OCI-LY3 (cell line): ENCODE measurements at regions not wholly inside any gene's neighbourhood (a gene's known extent, or its start where the extent isn't known, plus 50 kb on each side); places are given as distances from the start of the nearest gene placed in this dataset.

Experiments
- H2AFZ ChIP-seq: fragments of 200-600, 300-600 bp; shearing (Covaris generic); 2 replicates; pipeline ENCODE4 v1.6.0; 2014; ENCODE audit warnings: antibody characterized with exemption, low read depth, low read length
- H3K27ac ChIP-seq: fragments of 200-600, 300-600 bp; sonication (generic); 2 replicates; pipeline ENCODE4 v1.5.1; 2014; ENCODE audit warnings: mild to moderate bottlenecking, low read length, moderate library complexity, mixed read lengths
- H3K27me3 ChIP-seq: fragments of 200-600, 300-600 bp; sonication (generic); 2 replicates; pipeline ENCODE4 v1.6.1; 2014; ENCODE audit warnings: low read depth, low read length, mixed read lengths
- H3K36me3 ChIP-seq: fragments of 200-600, 300-600 bp; sonication (generic); replicated peaks from 2 replicates; pipeline ENCODE3; 2014; ENCODE audit warnings: low read depth, low read length, mixed read lengths
- H3K4me1 ChIP-seq: fragments of 300-600, 200-600 bp; sonication (generic); 2 replicates; pipeline ENCODE4 v1.6.1; 2014; ENCODE audit warnings: low read length, mixed read lengths
- H3K4me2 ChIP-seq: fragments of 200-600, 300-600 bp; sonication (generic); 2 replicates; pipeline ENCODE4 v1.6.1; 2014; ENCODE audit warnings: low read length, mixed read lengths
- H3K4me3 ChIP-seq: fragments of 300-600, 200-600 bp; sonication (generic); 2 replicates; pipeline ENCODE4 v1.5.1; 2014; ENCODE audit warnings: antibody characterized with exemption, mild to moderate bottlenecking, low read length, moderate library complexity
- H3K79me2 ChIP-seq: fragments of 300-600, 200-600 bp; shearing (Covaris generic); 2 replicates; pipeline ENCODE4 v1.6.1; 2014; ENCODE audit warnings: mild to moderate bottlenecking, low read length, mixed read lengths
- H3K9ac ChIP-seq: fragments of 300-600, 200-600 bp; shearing (Covaris generic); 2 replicates; pipeline ENCODE4 v1.6.0; 2014; ENCODE audit warnings: mild to moderate bottlenecking, low read length, moderate library complexity
- H3K9me3 ChIP-seq: fragments of 200-600, 300-600 bp; shearing (Covaris generic); 2 replicates; pipeline ENCODE4 v1.6.1; 2014; ENCODE audit warnings: low read length, mixed read lengths; ENCODE audit not compliant: insufficient read depth
- H4K20me1 ChIP-seq: fragments of 200-600, 300-600 bp; sonication (generic); 2 replicates; pipeline ENCODE4 v1.6.1; 2016; ENCODE audit warnings: low read length, mixed read lengths; ENCODE audit not compliant: insufficient read depth
- EZH2phosphoT487 ChIP-seq: fragments of 200-600 bp; shearing (Covaris generic); IDR thresholded peaks from 2 replicates; pipeline ENCODE4 v1.6.1; 2018; ENCODE audit warnings: antibody characterized with exemption, mixed run types, low read depth
- TF ChIP-seq, protein P1 (sequence below): fragments of 200-600, 300-600 bp; sonication (generic); IDR thresholded peaks from 2 replicates; pipeline ENCODE4 v1.5.1; 2014; ENCODE audit warnings: antibody characterized with exemption, low read length, low read depth

DNA sequence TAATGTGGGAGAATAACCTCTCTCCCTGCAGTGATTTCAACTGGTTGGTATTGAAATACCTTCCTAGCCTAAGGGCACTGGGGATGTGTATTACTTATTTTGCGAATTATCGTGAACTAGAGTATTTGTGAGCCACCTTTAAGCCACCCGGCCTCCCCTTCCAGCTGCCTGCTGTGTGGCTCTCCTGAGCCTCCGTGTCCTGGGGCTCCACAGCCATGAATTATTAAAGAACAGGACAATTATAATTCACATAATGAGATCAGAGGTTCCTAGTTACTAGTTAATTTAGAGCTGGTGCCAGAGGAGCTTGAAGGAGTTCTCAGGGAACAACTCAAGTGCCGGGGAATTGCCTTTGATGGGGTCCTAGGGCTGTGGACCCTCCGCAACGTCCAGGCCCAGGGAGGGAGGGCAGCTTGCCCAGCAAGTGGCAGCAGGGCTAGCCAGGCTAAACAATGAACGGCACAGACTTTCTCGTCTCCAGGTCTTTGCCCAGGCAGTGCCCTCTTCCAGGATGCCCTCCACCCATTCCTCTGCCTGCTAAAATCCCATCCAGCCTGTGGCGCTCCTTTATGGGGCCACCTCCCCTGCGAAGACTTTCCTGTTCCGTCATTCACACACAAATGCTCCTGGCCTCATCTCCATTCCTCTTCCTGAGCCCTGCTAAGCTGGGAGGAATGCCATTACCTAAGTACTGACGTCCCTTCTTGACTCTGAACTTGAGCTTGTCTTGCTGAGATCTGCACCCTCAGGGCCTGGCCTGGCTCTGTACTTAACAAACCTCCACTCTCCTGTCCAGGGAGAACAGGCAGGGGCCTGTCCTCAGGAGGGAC is 91.5 kb downstream of the RTL6 start:
- Histone ChIP-seq H3K4me1 (no peaks in the 10 kb centered on the region), H4K20me1 (no peaks in the 10 kb centered on the region), H2AFZ (no peak overlapping the region), H3K79me2 (no peaks in the 10 kb centered on the region), H3K4me2 (no peak overlapping the region), H3K27me3 (peaks cover 14% of the 10 kb centered on the region; the same call in 1 of the 2 replicates), H3K9me3 (no peaks in the 10 kb centered on the region), H3K4me3 (no peak overlapping the region), H3K9ac (no peak overlapping the region), H3K27ac (no peak overlapping the region), H3K36me3 (no peaks in the 10 kb centered on the region)
- TF ChIP-seq, protein P1, sequence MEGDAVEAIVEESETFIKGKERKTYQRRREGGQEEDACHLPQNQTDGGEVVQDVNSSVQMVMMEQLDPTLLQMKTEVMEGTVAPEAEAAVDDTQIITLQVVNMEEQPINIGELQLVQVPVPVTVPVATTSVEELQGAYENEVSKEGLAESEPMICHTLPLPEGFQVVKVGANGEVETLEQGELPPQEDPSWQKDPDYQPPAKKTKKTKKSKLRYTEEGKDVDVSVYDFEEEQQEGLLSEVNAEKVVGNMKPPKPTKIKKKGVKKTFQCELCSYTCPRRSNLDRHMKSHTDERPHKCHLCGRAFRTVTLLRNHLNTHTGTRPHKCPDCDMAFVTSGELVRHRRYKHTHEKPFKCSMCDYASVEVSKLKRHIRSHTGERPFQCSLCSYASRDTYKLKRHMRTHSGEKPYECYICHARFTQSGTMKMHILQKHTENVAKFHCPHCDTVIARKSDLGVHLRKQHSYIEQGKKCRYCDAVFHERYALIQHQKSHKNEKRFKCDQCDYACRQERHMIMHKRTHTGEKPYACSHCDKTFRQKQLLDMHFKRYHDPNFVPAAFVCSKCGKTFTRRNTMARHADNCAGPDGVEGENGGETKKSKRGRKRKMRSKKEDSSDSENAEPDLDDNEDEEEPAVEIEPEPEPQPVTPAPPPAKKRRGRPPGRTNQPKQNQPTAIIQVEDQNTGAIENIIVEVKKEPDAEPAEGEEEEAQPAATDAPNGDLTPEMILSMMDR: no peak
- no peak for TF ChIP-seq EZH2phosphoT487

DNA sequence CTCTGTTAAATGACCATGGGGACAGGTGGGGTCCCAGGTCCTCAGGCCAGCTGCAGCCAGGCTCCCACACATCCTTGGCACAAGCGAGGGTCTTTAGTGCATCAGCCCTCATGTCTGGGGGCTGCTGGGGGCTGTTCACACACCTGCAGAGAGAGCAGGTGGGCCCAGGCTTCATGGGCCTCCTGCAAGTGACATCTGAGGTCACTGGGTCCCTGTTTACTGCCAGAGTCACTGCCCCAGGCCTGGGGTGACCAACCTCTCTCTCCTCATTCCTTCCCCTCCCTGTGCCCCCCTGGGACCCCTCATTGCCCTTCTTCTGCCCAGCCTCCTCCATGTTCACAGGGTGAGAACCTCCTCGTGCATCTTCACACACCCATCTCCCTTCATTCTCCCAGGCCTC is 92.4 kb downstream of the RTL6 start:
- H3K27ac ChIP-seq: no peak overlapping the region
- TF ChIP-seq EZH2phosphoT487: no peak
- TF ChIP-seq, protein P1: no peak

DNA sequence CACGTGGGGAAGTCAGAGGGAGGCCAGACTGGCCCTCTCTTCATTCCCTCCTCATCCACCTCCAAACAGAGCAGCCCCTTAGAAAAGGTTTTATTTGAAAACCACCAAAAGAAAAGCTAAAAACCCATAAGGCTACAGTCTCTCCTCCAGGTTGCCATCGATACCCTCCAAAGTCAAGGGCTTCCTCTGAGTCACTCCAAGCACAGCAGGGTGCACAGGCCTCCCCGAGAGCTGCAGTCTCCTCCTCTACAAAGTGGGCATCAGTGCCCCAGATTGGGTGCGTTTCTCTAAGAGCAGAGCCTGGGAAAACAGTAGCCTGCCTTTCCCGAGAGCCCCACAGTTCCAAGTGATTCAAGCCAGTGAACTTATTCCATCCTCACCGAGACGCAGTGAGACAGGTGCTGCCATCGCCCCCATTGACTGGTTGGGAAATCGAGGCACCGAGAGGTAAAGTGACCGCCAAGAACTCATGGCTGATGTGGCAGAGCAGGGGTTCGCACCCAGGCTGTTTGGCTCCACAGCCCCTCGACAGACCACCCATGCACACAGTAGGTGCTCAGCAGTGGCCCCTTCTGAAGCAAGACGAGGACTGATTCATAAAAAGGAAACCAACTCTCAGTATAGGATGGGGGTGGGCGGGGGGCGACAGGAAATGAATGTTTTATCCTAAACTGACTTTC is 91.7 kb upstream of the SHISAL1 start:
- Histone ChIP-seq H4K20me1 (no peaks in the 10 kb centered on the region), H3K79me2 (no peaks in the 10 kb centered on the region), H3K9ac (no peak overlapping the region), H3K27ac (no peak overlapping the region), H3K4me2 (no peak overlapping the region), H3K9me3 (no peaks in the 10 kb centered on the region), H3K27me3 (peaks cover 18% of the 10 kb centered on the region; the same call in 1 of the 2 replicates), H3K4me1 (no peaks in the 10 kb centered on the region), H2AFZ (no peak overlapping the region), H3K4me3 (no peak overlapping the region), H3K36me3 (no peaks in the 10 kb centered on the region)
- TF ChIP-seq, protein P1: no peak
- TF ChIP-seq EZH2phosphoT487: no peak

More for the DNA sequence above, 92.4 kb downstream of the RTL6 start:
- no peaks in the 10 kb centered on the region for H3K4me1 ChIP-seq
- peaks cover 18% of the 10 kb centered on the region; the same call in 1 of the 2 replicates for H3K27me3 ChIP-seq
- no peak overlapping the region for H2AFZ ChIP-seq
- no peaks in the 10 kb centered on the region for H3K79me2 ChIP-seq
- H4K20me1 ChIP-seq: no peaks in the 10 kb centered on the region
- H3K4me3 ChIP-seq: no peak overlapping the region
- H3K36me3 ChIP-seq: no peaks in the 10 kb centered on the region
- H3K4me2 ChIP-seq: no peak overlapping the region
- no peak overlapping the region for H3K9ac ChIP-seq
- H3K9me3 ChIP-seq: no peaks in the 10 kb centered on the region

DNA sequence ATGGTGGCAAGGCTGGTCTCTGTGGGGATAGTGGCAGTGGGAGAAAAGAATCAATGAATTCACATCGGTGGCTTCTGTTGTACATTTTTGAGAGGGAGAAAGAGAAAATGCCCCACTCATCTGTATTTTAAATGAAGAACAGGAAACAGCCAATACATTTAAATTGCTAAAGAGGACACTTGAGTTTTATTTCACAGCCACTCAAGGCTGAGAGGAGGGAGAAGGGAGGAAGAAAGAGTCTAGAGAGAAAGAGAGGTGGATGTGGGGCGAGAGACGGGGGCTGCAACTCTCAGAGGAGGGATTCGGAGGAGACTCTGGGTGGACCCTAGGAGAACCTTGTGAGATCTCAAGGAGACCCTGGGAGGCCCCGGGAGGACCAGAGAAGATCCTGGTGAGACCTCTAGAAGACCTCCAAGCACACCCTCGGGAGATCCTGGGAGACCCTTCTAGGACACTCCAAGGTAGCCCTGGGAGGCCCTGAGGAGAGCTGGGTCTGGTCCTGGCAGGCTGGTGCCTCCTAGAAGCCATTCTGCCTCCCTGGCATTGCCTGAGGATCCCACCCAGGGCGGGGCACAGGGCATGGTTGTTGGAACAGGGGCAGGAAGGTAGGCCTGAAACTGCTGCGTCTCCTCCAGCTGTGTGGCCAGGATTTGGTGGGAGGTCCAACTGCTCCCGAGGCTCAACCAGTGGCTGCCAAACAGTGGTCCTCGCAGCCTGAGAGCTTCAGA is 91.0 kb upstream of the SHISAL1 start:
- H2AFZ ChIP-seq: no peak overlapping the region
- no peak overlapping the region for H3K9ac ChIP-seq
- no peaks in the 10 kb centered on the region for H3K4me1 ChIP-seq
- no peak overlapping the region for H3K27ac ChIP-seq
- no peaks in the 10 kb centered on the region for H3K9me3 ChIP-seq
- no peak overlapping the region for H3K4me3 ChIP-seq
- TF ChIP-seq, protein P1: no peak
- no peak for TF ChIP-seq EZH2phosphoT487
- H3K79me2 ChIP-seq: no peaks in the 10 kb centered on the region
- H3K36me3 ChIP-seq: no peaks in the 10 kb centered on the region
- H3K27me3 ChIP-seq: peaks cover 18% of the 10 kb centered on the region; the same call in 1 of the 2 replicates
- H3K4me2 ChIP-seq: no peak overlapping the region
- no peaks in the 10 kb centered on the region for H4K20me1 ChIP-seq
